Activated T-helper 1 cell treated with anti-CD3 and anti-CD28 coated beads, Interleukin-12 subunit alpha, Interleukin-12 subunit beta, Interleukin-2, Interleukin-4 antibody, amounts not matched to agents 30 ng/mL and 10 ng/mL and 1 ng/mL, durations not matched to agents 14 hours and 24 hours and 36 hours (primary cell): ENCODE measurements at regions not wholly inside any gene's neighbourhood (a gene's known extent, or its start where the extent isn't known, plus 50 kb on each side); places are given as distances from the start of the nearest gene placed in this dataset.

ENCODE experiments used
- DNase-seq: peaks from one replicate; pipeline ENCODE4 v3.0.0; 2021; ENCODE audit warnings: low spot score
- H3K27ac Mint-ChIP-seq: one replicate; pipeline ENCODE4 v1.8.0; 2021; ENCODE audit warnings: mild to moderate bottlenecking, mixed read lengths
- H3K27me3 Mint-ChIP-seq: one replicate; pipeline ENCODE4 v1.8.0; 2022; ENCODE audit warnings: mild to moderate bottlenecking, moderate library complexity, mixed read lengths; ENCODE audit not compliant: insufficient read depth
- H3K36me3 Mint-ChIP-seq: one replicate; pipeline ENCODE4 v1.8.0; 2021; ENCODE audit warnings: low read depth, mixed read lengths
- H3K4me1 Mint-ChIP-seq: one replicate; pipeline ENCODE4 v1.8.0; 2021; ENCODE audit warnings: low read depth, mixed read lengths
- H3K4me3 Mint-ChIP-seq: one replicate; pipeline ENCODE4 v1.8.0; 2021; ENCODE audit warnings: mild to moderate bottlenecking, moderate library complexity, mixed read lengths
- H3K9me3 Mint-ChIP-seq: one replicate; pipeline ENCODE4 v1.8.0; 2021; ENCODE audit warnings: mixed read lengths
- intact Hi-C: fragments of 100-400 bp; cut with micrococcal nuclease; formaldehyde crosslinking; loops from one replicate; pipeline ENCODE4 v1.15.1; 2024

GRCh38 chr2:45248214-45248613, 239.0 kb upstream of the SIX2 start:
- H3K27ac Mint-ChIP-seq, result no peak overlapping the region
- no peaks in the 10 kb centered on the region for H3K36me3 Mint-ChIP-seq
- H3K4me1 Mint-ChIP-seq, result no peaks in the 10 kb centered on the region
- no peak overlapping the region for H3K4me3 Mint-ChIP-seq
- peaks cover 12% of the 10 kb centered on the region for H3K27me3 Mint-ChIP-seq
- H3K9me3 Mint-ChIP-seq, result no peaks in the 10 kb centered on the region
- no peak for DNase-seq
- intact Hi-C loops, result no loop called here

- H3K36me3 Mint-ChIP-seq, result no peaks in the 10 kb centered on the region
- no peak overlapping the region for H3K4me3 Mint-ChIP-seq
- H3K27ac Mint-ChIP-seq, result no peak overlapping the region
- DNase-seq, result no peak
- H3K27me3 Mint-ChIP-seq, result peaks cover 22% of the 10 kb centered on the region
- H3K4me1 Mint-ChIP-seq, result no peaks in the 10 kb centered on the region
- no peaks in the 10 kb centered on the region for H3K9me3 Mint-ChIP-seq
- intact Hi-C loops, result no loop called here
These were observed 235.7 kb upstream of the SIX2 start for GRCh38 chr2:45244928-45245327.

- H3K27me3 Mint-ChIP-seq, result peaks cover 16% of the 10 kb centered on the region
- intact Hi-C loops, result no loop called here
- DNase-seq, result no peak
- no peaks in the 10 kb centered on the region for H3K4me1 Mint-ChIP-seq
- H3K27ac Mint-ChIP-seq, result no peak overlapping the region
- H3K36me3 Mint-ChIP-seq, result no peaks in the 10 kb centered on the region
- H3K9me3 Mint-ChIP-seq, result no peaks in the 10 kb centered on the region
- no peak overlapping the region for H3K4me3 Mint-ChIP-seq
These were observed 233.0 kb upstream of the SIX2 start for GRCh38 chr2:45242161-45242741.

GRCh38 chr2:45241061-45241561, 231.9 kb upstream of the SIX2 start:
- Mint-ChIP-seq H3K27ac (no peak overlapping the region), H3K36me3 (no peaks in the 10 kb centered on the region), H3K4me3 (no peak overlapping the region), H3K27me3 (peaks cover 16% of the 10 kb centered on the region), H3K4me1 (no peaks in the 10 kb centered on the region), H3K9me3 (no peaks in the 10 kb centered on the region)
- intact Hi-C loops, result no loop called here
- no peak for DNase-seq

GRCh38 chr2:45237850-45238542, 228.7 kb upstream of the SIX2 start:
- intact Hi-C loops, result no loop called here
- Mint-ChIP-seq H3K27me3 (peaks cover 18% of the 10 kb centered on the region), H3K36me3 (no peaks in the 10 kb centered on the region), H3K9me3 (no peaks in the 10 kb centered on the region), H3K27ac (no peak overlapping the region), H3K4me3 (no peak overlapping the region), H3K4me1 (no peaks in the 10 kb centered on the region)
- no peak for DNase-seq

- H3K4me1 Mint-ChIP-seq, result no peaks in the 10 kb centered on the region
- H3K4me3 Mint-ChIP-seq, result no peak overlapping the region
- no peak overlapping the region for H3K27ac Mint-ChIP-seq
- H3K36me3 Mint-ChIP-seq, result no peaks in the 10 kb centered on the region
- no peak for DNase-seq
- peaks cover 15% of the 10 kb centered on the region for H3K27me3 Mint-ChIP-seq
- no peaks in the 10 kb centered on the region for H3K9me3 Mint-ChIP-seq
- intact Hi-C loops, result no loop called here
These were observed 227.9 kb upstream of the SIX2 start for GRCh38 chr2:45237128-45237527.

GRCh38 chr2:45236268-45236667, 227.0 kb upstream of the SIX2 start:
- H3K27ac Mint-ChIP-seq, result no peak overlapping the region
- H3K9me3 Mint-ChIP-seq, result no peaks in the 10 kb centered on the region
- H3K27me3 Mint-ChIP-seq, result peaks cover 9% of the 10 kb centered on the region
- DNase-seq, result no peak
- intact Hi-C loops, result no loop called here
- H3K4me3 Mint-ChIP-seq, result no peak overlapping the region
- H3K4me1 Mint-ChIP-seq, result no peaks in the 10 kb centered on the region
- H3K36me3 Mint-ChIP-seq, result no peaks in the 10 kb centered on the region

- H3K9me3 Mint-ChIP-seq, result no peaks in the 10 kb centered on the region
- H3K4me3 Mint-ChIP-seq, result no peak overlapping the region
- H3K27ac Mint-ChIP-seq, result no peak overlapping the region
- H3K4me1 Mint-ChIP-seq, result no peaks in the 10 kb centered on the region
- H3K27me3 Mint-ChIP-seq, result peaks cover 8% of the 10 kb centered on the region
- DNase-seq, result no peak
- no peaks in the 10 kb centered on the region for H3K36me3 Mint-ChIP-seq
- intact Hi-C loops, result no loop called here
These were observed 224.0 kb upstream of the SIX2 start for GRCh38 chr2:45233301-45233700.

GRCh38 chr2:45232818-45233217, 223.6 kb upstream of the SIX2 start:
- Mint-ChIP-seq H3K27me3 (peaks cover 8% of the 10 kb centered on the region), H3K9me3 (no peaks in the 10 kb centered on the region), H3K36me3 (no peaks in the 10 kb centered on the region), H3K27ac (no peak overlapping the region), H3K4me3 (no peak overlapping the region), H3K4me1 (no peaks in the 10 kb centered on the region)
- intact Hi-C loops, result no loop called here
- no peak for DNase-seq

- Mint-ChIP-seq H3K36me3 (no peaks in the 10 kb centered on the region), H3K4me3 (no peak overlapping the region), H3K4me1 (no peaks in the 10 kb centered on the region)
These were observed 220.2 kb upstream of the SIX2 start for GRCh38 chr2:45229411-45229810.

GRCh38 chr2:45227347-45227746, 218.1 kb upstream of the SIX2 start:
- Mint-ChIP-seq H3K4me1 (no peaks in the 10 kb centered on the region), H3K9me3 (no peaks in the 10 kb centered on the region), H3K27ac (no peak overlapping the region), H3K27me3 (peaks cover 5% of the 10 kb centered on the region), H3K4me3 (no peak overlapping the region), H3K36me3 (no peaks in the 10 kb centered on the region)
- no peak for DNase-seq
- intact Hi-C loops, result no loop called here

More at GRCh38 chr2:45229411-45229810, 220.2 kb upstream of the SIX2 start:
- Mint-ChIP-seq H3K27ac (no peak overlapping the region), H3K9me3 (no peaks in the 10 kb centered on the region), H3K27me3 (peaks cover 10% of the 10 kb centered on the region)
- intact Hi-C loops, result no loop called here
- DNase-seq, result no peak

- intact Hi-C loops, result no loop called here
- H3K27ac Mint-ChIP-seq, result no peak overlapping the region
- DNase-seq, result no peak
- H3K4me3 Mint-ChIP-seq, result no peak overlapping the region
- H3K27me3 Mint-ChIP-seq, result peaks cover 5% of the 10 kb centered on the region
- H3K4me1 Mint-ChIP-seq, result no peaks in the 10 kb centered on the region
- H3K9me3 Mint-ChIP-seq, result no peaks in the 10 kb centered on the region
- no peaks in the 10 kb centered on the region for H3K36me3 Mint-ChIP-seq
These were observed 215.7 kb upstream of the SIX2 start for GRCh38 chr2:45224993-45225380.

GRCh38 chr2:45224321-45224992, 215.2 kb upstream of the SIX2 start:
- Mint-ChIP-seq H3K27ac (no peak overlapping the region), H3K36me3 (no peaks in the 10 kb centered on the region)

More at GRCh38 chr2:45224321-45224992, 215.2 kb upstream of the SIX2 start:
- DNase-seq, result no peak
- Mint-ChIP-seq H3K4me1 (no peaks in the 10 kb centered on the region), H3K27me3 (peaks cover 5% of the 10 kb centered on the region), H3K9me3 (no peaks in the 10 kb centered on the region), H3K4me3 (no peak overlapping the region)
- intact Hi-C loops, result no loop called here
